NOMO-1 (cell line): ENCODE measurements at regions not wholly inside any gene's neighbourhood (a gene's known extent, or its start where the extent isn't known, plus 50 kb on each side); places are given as distances from the start of the nearest gene placed in this dataset.
A peak's percentile ranks its signal among the peaks of the same experiment; 100 is the strongest.

Source experiments
- DNase-seq, 2 experiments: peaks; one replicate each; lab custom pipeline; 2025; ENCODE audit not compliant: unreplicated experiment in 2 of 2; lab: John Stamatoyannopoulos, UW

DNA sequence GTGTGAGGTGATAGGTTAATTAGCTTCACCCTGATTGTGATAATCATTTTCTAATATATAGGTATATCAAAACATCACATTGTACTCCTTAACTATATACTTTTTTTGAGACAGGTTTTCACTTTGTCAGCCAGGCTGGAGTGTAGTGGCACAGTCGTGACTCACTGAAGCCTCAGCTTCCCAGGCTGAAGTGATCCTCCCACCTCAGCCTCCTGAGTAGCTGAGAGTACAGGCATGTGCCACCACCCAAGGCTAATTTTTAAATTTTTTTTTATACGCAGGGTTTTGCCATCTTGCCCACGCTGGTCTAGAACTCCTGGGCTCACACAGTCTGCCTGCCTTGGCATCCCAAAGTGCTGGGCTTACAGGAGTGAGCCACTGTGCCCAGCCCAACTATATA lies 455.3 kb upstream of the MAF start:
- no peak for DNase-seq

DNA sequence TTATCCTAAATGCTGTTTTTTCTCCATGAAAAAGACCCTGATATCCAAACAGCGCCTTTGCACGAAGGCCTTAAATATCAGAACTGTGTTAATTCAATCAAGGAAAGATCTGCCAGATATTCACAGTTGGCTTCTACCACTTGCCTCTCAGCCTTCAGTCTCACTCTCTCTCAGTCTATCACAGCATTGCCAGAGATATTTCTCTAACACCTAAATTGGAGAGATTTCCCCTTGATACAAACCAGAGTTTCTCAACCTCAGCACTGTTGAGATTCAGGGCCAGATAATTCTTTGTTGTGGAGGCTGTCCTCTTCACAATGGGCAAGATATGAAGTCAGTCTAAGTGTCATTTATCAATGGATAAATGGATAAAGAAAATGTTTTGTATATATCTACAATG lies 454.1 kb upstream of the MAF start:
- DNase-seq: no peak

DNA sequence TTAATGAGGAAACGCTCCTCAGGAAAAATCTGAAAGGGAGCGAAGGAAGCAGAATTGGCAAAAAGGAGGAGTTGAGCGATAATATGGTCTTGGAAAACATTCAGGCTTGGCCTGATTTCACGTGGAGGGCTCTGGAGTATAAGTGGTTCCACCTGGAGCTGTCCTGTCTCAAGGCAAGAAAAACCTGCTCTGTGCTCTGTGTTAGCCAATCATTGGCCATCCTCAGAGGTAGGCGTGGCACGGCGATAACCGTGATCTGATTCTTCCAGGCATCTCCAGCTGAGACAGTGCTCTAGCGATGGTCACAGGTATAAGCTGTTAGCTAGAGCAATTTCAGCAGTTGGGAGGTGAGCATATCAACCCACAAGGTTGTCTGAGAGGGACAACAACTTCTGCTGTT lies 450.5 kb upstream of the MAF start:
- DNase-seq: no peak

DNA sequence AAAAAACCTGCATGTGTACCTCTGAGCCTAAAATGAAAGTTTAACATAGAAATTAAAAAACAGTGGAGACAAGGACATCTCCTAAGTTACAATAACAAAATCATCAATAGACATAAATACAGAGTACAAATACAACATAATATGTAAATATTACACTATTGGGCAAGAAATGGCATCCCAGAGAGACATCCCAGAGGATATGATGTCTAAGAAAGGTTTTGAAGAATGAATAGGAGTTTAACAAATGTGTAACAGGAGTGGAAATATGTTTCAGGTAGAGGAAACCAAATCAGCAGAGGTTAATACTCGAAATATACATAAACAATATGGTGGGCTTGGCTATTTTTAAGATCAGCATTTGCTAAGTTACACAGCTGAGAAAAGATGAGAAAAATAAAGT lies 447.7 kb upstream of the MAF start:
- no peak for DNase-seq

DNA sequence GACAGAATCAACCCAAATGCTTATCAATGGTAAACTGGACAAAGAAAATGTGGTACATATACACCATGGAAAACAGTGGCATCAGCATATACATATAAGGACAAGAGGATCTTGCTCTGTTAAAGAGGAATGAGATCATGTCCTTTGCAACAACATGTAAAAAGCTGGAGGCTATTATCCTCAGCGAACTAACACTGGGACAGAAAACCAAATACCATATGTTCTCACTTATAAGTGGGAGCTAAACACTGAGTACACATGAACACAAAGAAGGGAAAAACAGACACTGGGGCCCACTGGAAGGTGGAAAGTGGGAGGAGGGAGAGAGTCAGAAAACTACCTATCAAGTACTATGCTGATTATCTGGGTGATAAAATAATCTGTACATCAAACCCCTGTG lies 447.3 kb upstream of the MAF start:
- no peak for DNase-seq

DNA sequence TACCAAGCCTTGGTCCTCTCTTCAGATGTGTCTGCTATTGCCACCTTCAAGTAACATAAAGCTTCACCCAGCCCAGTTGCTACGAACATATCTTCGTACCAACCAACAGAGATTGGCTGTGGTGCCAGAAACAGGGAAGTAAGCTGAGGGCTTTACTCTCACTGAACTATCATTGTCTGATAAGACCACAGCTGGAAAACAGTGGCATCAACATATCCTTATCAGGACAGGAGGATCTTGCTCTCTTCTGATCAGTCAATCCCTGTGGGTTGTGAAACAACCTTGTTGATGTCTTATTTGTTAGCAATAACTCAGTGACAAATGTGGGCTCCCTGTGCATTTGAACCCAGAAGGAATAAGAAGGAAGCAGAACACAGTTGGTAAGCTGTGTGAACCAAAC lies 446.3 kb upstream of the MAF start:
- DNase-seq: no peak

DNA sequence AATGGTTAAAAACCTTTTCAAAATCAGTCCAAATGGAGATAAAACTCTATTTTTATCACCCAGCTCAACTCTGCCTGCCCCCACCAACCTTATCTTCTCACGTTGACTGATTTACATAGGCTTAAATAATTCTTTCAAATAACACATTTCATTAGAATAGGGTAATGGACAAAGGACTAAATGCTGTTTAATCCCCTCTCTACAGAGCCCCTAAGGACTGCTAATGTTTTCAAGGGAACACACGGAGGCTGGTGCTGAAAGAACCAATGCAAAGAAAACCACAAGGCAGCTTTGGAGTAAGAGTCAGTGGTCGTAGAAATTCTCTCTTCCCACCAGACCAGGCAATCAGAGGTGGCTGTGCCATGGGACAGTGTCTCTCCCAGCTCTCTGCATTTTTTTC lies 445.7 kb upstream of the MAF start:
- no peak for DNase-seq

DNA sequence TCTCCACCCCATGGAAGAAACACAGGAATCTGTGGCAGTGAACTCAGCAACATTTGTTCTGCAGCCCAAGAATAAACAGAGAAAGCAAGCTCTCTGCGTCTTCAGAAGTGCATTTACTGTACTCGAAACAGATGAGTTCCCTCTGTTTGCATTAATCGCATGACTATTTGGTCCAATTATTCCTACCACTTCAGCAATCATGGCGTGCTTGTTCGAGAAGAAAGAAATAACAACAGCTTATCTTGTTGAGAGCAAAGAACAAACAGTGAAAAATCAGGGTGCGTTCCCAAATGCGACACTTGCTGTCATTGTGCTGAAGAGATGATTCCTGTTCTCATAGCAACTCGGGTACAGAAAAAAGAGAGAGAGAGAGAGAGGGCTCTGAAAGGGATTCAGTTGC lies 445.3 kb upstream of the MAF start:
- no peak for DNase-seq

DNA sequence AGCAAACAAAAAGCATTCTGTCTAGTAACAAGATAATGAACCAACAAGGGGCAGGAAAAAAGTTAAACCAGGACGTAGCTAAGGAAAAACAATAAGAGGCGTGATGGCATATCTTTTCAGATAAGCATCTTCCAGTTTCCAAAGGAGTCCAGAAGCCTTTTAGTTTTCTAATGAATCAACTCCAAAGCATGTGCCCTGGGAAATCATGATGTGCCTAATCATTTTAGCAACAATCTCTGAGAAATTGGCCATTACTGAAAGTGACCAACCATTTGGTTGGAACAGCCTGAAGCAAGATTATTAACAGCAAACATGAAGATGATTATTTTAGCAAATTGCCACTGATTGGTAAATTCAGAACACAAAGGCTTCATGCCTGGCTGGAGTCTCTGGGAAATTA lies 440.9 kb upstream of the MAF start:
- DNase-seq: no peak

DNA sequence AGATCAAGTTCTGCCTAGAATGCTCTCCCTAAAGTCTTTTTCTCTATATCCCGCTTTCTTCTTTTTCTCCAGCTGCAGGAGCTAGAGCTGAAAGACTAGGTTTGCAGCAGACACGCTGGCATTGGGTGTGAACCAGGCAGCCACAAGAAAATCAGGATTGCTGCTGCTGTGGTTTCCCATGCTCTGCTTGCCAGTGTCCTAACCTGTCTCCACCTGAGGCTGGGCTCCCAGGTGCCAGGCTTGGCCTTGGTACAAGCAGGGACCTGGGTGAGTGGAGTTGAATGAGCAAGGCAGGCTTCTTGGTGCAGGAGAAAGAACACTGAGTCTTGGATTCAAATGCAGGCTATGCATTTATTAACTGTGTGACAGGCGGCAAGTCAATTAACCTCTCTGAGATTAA lies 440.3 kb upstream of the MAF start:
- no peak for DNase-seq

DNA sequence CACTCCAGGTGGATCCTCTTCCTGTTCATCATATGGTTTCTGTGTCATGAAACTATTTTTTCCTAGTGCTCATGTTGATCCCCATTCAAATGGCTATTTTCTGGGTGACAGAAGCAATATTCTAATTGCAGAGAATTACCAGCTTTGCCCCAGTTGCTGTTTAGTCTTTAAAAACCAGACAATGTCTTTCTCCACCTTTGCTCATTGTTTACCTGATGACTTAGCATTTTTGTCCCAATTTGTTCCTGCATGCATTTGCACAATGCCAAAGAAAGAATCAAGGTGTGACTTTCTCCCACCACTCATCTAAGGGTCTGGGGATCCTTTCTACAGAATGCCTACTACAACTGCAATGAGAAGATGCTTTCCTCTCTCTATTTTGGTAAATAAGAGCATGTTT lies 439.9 kb upstream of the MAF start:
- no peak for DNase-seq

DNA sequence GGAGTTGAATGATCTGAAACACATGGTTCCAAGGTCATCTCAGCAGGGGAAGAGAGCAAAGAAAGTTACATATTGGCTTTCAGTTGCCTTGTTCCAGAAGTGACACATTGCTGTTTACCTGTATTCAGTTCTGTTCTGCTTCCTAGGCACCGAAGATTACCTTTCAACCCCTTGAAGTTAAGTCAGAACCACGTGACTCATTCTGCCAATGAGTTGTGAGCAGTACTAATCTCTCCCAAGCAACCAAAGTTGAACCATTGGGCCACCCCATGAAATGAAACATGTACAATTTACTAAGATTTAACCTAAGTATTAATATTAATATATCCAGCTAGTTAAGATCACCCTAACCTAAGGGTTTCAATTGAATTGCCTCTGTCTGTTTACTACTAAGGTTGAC lies 439.2 kb upstream of the MAF start:
- DNase-seq: no peak

DNA sequence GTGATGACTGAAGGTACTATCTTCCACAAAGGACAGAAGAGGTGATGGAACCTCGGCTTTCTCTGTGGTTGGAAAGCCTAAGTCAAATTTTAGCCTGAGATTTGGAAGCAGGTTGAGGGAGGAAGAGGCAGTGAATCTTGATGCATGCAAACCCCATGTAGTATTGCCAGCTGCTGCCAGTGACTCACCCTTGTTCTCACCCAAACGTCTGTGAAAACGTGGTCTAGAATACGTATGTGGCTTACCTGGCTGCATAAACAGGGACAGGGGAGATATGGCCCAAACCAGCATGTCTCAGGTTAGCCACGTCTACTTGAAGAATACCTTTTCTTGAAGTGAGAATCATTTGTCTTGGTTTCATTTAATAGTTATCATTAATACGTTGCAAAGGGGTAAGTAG lies 438.0 kb upstream of the MAF start:
- no peak for DNase-seq

DNA sequence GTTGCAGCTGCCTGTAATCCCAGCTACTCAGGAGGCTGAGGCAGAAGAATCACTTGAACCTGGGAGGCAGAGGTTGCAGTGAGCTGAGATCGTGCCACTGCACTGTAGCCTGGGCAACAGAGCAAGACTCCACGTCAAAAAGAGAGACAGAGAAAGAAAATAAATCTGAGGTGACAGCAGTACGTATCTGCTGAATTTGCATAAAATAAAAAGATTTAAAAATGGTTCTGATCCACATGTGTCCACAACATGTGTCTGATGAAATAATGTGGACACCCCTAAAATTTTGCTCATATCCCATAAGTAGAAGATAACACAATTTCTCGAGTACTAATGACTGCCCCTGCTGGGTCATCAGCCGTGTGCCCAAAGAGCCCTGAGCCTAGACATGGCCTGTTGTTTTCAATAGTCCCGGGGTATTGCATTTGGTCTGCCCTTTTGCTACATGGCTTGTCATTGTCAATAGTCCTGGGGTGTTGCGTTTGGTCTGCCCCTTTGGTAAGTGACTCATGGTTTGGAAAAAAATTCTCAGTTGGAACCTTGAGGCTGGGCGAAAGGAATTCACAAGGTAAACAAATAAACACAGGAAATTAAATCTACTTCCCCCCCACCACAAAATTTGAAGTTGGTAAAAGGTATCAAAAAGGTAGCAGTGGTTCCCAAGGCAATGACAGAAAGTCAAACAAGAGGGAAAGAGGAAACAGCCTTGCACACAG lies 434.6 kb upstream of the MAF start:
- no peak for DNase-seq

DNA sequence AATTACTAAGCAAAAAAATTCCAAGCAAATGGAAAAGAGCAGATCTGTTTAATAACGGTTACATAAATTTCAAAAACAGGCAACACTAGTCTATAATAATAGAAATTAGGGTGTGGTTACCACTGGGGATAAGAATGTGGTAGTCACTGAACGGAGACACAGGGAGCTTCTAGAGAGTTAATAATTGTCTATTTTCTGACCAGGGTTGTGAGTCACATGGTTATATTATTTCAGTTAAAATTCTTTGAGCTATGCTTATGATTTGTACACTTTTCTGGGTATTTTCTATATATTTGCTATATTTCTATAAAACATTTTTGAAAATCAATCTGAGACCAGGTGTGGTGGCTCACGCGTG lies 433.9 kb upstream of the MAF start:
- DNase-seq: no peak

DNA sequence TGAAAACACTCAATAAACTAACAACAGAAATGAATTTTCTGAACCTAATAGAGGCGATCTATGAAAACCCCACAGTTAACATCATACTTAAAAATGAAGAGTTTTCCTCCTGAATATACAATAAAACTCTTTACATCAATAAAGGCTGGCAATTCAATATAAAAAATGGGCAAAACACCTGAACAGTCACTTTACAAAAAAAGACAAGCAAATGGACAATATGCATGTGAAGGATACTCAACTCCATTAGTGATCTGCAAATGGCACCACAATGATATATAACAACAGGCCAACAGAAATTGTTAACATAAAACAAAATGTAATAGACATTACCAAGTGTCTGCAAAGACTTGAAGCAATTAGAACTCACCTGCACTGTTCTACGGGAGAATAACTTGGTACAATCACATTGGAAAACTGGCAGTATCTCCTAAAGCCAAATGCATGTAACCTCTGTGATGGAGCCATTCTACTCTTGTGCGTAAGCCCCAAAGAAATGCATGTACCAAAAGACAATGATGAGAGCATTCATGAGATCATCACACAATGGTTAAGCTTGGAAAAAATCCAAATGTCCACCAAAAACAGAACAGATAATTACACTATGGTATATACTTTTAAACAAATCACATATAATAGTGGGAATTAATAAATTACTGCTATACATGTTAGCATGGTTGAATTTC lies 433.4 kb upstream of the MAF start:
- no peak for DNase-seq

DNA sequence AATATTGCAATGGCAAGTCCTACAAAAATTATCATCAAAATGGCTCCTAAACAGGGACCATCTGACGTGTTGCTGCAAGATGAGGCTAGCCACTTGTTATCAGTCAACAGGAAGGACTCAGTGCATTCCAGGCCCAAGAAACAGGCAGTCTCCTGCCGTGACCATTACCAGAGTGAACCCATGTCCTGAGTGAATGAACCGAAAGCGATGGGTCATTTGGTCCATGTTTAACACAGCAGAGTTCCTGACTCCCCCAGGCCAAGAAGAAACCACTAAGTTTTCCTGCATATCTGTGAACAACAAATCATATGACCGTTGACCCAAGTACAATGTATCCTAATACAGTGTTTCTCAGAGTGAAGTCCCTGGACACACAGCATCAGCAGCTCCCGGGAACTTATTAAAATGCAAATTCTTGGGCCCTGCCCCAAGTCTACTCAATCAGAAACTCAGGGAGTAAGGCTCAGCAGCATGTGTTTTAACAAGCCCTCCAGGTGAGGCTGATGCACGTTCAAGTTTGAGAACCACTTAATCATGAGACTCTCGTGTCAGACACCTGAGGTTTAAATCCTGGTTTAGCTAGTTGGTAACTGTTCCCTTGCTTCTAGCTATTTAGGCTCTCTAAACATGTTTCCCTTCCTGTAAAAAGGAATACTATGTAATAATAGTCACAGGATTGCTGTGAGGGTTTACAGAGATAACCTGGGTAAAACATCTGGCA lies 429.4 kb upstream of the MAF start:
- no peak for DNase-seq

DNA sequence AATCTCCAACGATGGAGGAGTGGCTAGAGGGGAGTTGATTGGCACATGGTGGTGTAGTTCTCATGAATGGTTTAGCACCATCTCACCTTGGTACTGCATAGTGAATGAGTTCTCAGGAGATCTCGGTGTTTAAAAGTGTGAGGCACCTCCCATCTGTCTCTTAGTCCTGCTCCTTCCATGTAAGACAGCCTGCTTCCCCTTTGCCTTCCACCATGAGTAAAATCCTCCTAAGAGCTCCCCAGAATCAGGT lies 428.8 kb upstream of the MAF start:
- DNase-seq: no peak

DNA sequence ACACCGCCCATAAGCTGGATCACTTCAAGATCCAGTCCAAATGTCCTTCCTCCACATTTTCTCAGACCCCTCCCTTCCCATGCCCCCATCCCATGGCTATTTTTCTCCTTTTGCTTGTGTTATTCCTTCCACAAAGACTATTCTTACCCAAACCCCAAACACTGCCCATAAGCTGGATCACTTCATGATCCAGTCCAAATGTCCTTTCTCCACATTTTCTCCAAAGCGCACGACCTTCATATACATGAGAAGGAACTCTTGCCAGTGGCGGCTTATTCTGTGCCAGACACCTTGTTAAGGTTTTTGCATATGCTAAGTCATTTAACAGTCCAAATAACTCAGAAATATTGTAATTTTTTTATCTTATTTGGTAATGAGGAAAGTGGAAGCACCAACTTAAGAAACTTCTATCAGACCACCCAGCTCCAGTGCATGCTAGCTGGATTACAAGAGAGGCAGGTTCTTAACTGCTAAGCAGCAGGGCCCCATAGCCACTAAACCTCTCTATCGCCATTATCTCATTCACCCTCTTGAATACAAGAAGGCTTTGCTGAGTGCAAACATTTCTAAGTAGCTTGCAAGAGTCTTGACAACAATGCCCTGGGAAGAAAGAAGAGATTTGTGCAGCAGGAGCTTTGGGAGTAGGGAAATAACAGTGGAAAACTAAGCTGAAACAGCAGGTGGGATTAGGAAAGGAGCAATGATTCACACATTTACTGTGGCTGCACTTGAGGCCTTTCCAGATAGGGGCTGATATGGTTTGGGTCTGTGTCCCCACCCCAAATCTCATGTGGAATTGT lies 428.2 kb upstream of the MAF start:
- no peak for DNase-seq

DNA sequence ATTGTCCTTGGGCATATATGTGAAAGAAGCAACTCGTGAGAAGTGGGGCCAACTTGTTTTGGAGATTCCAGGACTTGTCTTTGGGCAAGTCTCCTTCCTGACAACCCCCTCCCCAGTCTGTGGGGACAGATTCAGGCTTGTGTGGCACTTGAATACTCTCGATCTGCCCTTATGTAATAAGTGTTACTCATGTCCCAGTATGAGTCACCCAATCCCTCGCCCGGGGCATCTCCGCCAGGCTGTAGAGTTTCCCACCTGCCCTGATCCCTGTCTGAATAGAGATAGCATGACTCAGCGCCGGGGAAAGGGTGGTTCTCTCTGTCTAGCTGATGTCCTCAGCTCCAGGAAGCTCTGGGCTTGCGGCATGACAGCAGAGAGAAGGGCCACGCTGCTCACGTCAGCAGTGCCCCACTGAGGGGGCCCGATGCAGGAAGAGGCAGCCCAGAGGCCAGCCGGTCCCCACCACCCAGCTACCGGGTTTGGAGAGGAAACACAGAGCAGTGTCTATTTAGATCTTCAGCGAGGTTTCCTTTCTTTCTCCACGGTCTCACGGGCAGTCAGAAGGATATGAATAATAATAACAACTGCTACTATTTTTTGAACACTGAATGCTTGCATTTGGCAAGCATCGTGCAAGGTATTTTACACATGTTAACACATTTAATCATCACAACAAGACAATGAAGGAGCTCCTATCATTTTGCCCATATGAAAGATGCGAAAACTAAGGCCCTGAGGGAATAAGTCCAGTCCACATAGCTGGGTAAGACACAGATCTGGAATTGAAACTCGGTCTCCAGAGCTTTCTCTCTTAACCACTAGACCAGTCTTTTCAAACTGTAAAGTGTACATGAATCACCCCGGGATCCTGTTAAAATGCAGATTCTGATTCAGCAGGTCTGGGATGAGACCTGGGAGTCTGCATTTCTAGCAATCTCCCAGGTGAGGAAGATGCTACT lies 426.7 kb upstream of the MAF start:
- DNase-seq: peak; percentile 1 to 5

DNA sequence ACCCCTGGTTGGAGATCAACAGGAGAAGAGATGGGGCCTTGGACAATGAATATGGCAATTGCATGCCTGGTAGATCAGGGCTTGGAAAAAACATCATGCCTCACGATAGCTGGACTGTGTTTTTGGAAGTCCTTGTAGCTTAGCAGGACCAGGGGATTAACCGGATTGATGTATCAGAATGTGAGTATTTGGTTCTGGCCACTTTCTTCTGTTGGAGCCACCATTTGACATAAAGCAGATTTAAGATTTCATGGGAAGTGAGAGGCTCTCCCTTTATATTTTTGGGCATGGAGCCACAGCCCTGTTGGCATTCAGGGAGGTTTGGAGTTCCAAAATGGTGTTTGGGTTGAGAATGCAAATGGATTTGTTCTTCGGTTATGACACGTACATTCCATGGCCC lies 424.7 kb upstream of the MAF start:
- DNase-seq: no peak
